Inflammatory macrophage (primary cell): ENCODE measurements at regions not wholly inside any gene's neighbourhood (a gene's known extent, or its start where the extent isn't known, plus 50 kb on each side); places are given as distances from the start of the nearest gene placed in this dataset.
"Not testable (repeated sequence)": the region's sequence is repeated elsewhere in the genome, so short reads cannot be mapped to it uniquely, and the experiment has no call there.

Source experiments
- DNase-seq, 2 donors: peaks; one replicate each; pipeline ENCODE4 v3.0.0-alpha.2; 2020 to 2022

- DNase-seq = no peak
Measured at GRCh38 chr13:76331943-76332712, 554.1 kb downstream of the KCTD12 start.

GRCh38 chr13:76330761-76331160, 555.4 kb downstream of the KCTD12 start:
- DNase-seq = no peak

- DNase-seq = no peak
Measured at GRCh38 chr13:76329866-76330580, 556.2 kb downstream of the KCTD12 start.

GRCh38 chr13:76329004-76329403, 557.2 kb downstream of the KCTD12 start:
- DNase-seq = peak; percentile 35 to 38

GRCh38 chr13:76326343-76326742, 559.9 kb downstream of the KCTD12 start:
- no peak for DNase-seq

- DNase-seq = no peak
Measured at GRCh38 chr13:76319921-76320320, 566.3 kb downstream of the KCTD12 start.

- DNase-seq = no peak
Measured at GRCh38 chr13:76316998-76317527, 569.1 kb downstream of the KCTD12 start.

- DNase-seq = no peak
Measured at GRCh38 chr13:76314495-76314894, 571.7 kb downstream of the KCTD12 start.

GRCh38 chr13:76307142-76307541, 579.1 kb downstream of the KCTD12 start:
- DNase-seq = no peak

GRCh38 chr13:76300688-76301087, 585.5 kb downstream of the KCTD12 start:
- DNase-seq = no peak

- DNase-seq = no peak
Measured at GRCh38 chr13:76297331-76297730, 588.9 kb downstream of the KCTD12 start.

GRCh38 chr13:76296751-76297150, 589.5 kb downstream of the KCTD12 start:
- DNase-seq = no peak

- DNase-seq = not testable (repeated sequence)
Measured at GRCh38 chr13:76295020-76295419, 591.2 kb downstream of the KCTD12 start.

- DNase-seq = no peak
Measured at GRCh38 chr13:76293751-76294150, 592.5 kb downstream of the KCTD12 start.

GRCh38 chr13:76293346-76293745, 592.9 kb downstream of the KCTD12 start:
- no peak for DNase-seq

GRCh38 chr13:76292726-76293125, 593.5 kb downstream of the KCTD12 start:
- no peak for DNase-seq

GRCh38 chr13:76292031-76292430, 594.2 kb downstream of the KCTD12 start:
- no peak for DNase-seq

- no peak for DNase-seq
Measured at GRCh38 chr13:76289558-76289957, 596.6 kb downstream of the KCTD12 start.

GRCh38 chr13:76286178-76286577, 600.0 kb downstream of the KCTD12 start:
- DNase-seq = no peak

GRCh38 chr13:76285463-76285862, 600.7 kb downstream of the KCTD12 start:
- no peak for DNase-seq

- DNase-seq = not testable (repeated sequence)
Measured at GRCh38 chr13:76279766-76280165, 606.4 kb downstream of the KCTD12 start.

GRCh38 chr13:76271728-76272232, 614.4 kb downstream of the KCTD12 start:
- no peak for DNase-seq

- DNase-seq = not testable (repeated sequence)
Measured at GRCh38 chr13:76268307-76268706, 617.9 kb downstream of the KCTD12 start.

GRCh38 chr13:76267216-76267615, 619.0 kb downstream of the KCTD12 start:
- DNase-seq = no peak
